ENCODE measurements at regions not wholly inside any gene's neighbourhood (a gene's known extent, or its start where the extent isn't known, plus 50 kb on each side); places are given as distances from the start of the nearest gene placed in this dataset.
"Not testable (repeated sequence)": the region's sequence is repeated elsewhere in the genome, so short reads cannot be mapped to it uniquely, and the experiment has no call there.

DNA sequence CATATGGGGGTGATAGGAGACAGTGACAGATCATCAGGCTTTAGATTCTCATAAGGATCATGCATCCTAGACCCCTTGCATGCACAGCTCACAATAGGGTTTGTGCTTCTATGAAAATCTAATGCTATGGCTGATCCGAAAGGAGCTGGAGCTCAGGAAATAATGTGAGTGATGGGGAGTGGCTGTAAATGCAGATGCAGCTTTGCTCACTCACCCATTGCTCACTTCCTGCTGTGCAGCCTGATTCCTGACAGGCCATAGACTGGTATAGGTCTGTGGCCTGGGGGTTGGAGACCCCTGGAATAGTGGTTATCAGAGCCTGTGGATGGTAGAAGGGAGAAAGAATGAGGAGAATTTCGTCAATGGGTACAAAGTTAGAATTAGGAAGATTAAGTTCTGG, 2751.1 kb downstream of the ARAP2 start:
- intact Hi-C loops (cut with micrococcal nuclease; ENCODE audit: unreplicated experiment) = no loop called here
- BruUV-seq (replicated peaks) = no TSS peak

DNA sequence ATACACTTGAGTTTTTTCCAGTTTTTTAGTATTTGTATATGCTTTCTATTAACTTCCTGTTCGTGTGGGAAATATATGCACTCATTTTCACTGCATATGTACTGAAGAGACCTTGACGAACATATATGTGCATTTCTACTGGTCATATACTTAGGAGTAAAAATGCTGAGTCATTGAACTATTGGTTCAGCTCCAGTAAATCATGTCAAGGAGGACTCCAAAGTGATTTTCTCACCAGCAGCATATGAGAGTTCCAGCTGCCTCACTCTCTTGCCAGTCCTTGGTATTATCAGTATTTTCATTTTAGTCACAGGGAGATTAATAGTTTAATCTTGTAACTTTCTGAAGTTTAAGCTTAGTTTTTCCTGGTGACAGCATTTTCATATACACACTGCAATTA, 2750.2 kb downstream of the ARAP2 start:
- DNase-seq (ENCODE audit: low spot score) = no peak
- no peak for TF ChIP-seq EZH2phosphoT487 (IDR thresholded peaks at IDR 0.05; ENCODE audit: borderline replicate concordance, low read depth, low read length)
- TF ChIP-seq, protein P1, sequence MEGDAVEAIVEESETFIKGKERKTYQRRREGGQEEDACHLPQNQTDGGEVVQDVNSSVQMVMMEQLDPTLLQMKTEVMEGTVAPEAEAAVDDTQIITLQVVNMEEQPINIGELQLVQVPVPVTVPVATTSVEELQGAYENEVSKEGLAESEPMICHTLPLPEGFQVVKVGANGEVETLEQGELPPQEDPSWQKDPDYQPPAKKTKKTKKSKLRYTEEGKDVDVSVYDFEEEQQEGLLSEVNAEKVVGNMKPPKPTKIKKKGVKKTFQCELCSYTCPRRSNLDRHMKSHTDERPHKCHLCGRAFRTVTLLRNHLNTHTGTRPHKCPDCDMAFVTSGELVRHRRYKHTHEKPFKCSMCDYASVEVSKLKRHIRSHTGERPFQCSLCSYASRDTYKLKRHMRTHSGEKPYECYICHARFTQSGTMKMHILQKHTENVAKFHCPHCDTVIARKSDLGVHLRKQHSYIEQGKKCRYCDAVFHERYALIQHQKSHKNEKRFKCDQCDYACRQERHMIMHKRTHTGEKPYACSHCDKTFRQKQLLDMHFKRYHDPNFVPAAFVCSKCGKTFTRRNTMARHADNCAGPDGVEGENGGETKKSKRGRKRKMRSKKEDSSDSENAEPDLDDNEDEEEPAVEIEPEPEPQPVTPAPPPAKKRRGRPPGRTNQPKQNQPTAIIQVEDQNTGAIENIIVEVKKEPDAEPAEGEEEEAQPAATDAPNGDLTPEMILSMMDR (conservative IDR thresholded peaks at IDR 0.05; ENCODE audit: low read length) = no peak
- Histone ChIP-seq H2AFZ (ENCODE audit: low read length) (no peak overlapping the region), H3K4me1 (ENCODE audit: insufficient read depth, low read length, poor library complexity, severe bottlenecking) (no peaks in the 10 kb centered on the region), H3K4me2 (ENCODE audit: low read length) (no peak overlapping the region), H3K79me2 (ENCODE audit: insufficient read depth, low read depth, low read length) (no peaks in the 10 kb centered on the region), H3K36me3 (ENCODE audit: insufficient read depth, low read length) (no peaks in the 10 kb centered on the region), H4K20me1 (ENCODE audit: insufficient read depth, low read length) (no peaks in the 10 kb centered on the region), H3K9me2 (ENCODE audit: insufficient read depth, low read length) (no peaks in the 10 kb centered on the region), H3K9me3 (ENCODE audit: low read length) (no peaks in the 10 kb centered on the region), H3K4me3 (ENCODE audit: low read depth, low read length, poor library complexity, severe bottlenecking) (no peak overlapping the region), H3K27ac (ENCODE audit: low read depth, low read length, poor library complexity, severe bottlenecking) (no peak overlapping the region)
- ChIA-PET CTCF (ENCODE audit: unreplicated experiment) (no interaction called here), POLR2A (no interaction called here)
- intact Hi-C loops (cut with micrococcal nuclease; ENCODE audit: unreplicated experiment) = no loop called here
- no TSS peak for BruUV-seq (replicated peaks)

More for the DNA sequence above, 2751.1 kb downstream of the ARAP2 start:
- no peak for TF ChIP-seq EZH2phosphoT487 (IDR thresholded peaks at IDR 0.05; ENCODE audit: borderline replicate concordance, low read depth, low read length)
- TF ChIP-seq, protein P1 (conservative IDR thresholded peaks at IDR 0.05; ENCODE audit: low read length) = no peak
- no peak overlapping the region for H3K27ac ChIP-seq (ENCODE audit: low read depth, low read length, poor library complexity, severe bottlenecking)
- H3K79me2 ChIP-seq (ENCODE audit: insufficient read depth, low read depth, low read length) = no peaks in the 10 kb centered on the region
- CTCF ChIA-PET (ENCODE audit: unreplicated experiment) = no interaction called here
- H3K36me3 ChIP-seq (ENCODE audit: insufficient read depth, low read length) = no peaks in the 10 kb centered on the region
- no peak for DNase-seq (ENCODE audit: low spot score)
- H3K9me3 ChIP-seq (ENCODE audit: low read length) = no peaks in the 10 kb centered on the region
- no peak overlapping the region for H3K4me2 ChIP-seq (ENCODE audit: low read length)
- no peaks in the 10 kb centered on the region for H4K20me1 ChIP-seq (ENCODE audit: insufficient read depth, low read length)
- POLR2A ChIA-PET = no interaction called here
- no peak overlapping the region for H2AFZ ChIP-seq (ENCODE audit: low read length)
- H3K9me2 ChIP-seq (ENCODE audit: insufficient read depth, low read length) = no peaks in the 10 kb centered on the region
- no peaks in the 10 kb centered on the region for H3K4me1 ChIP-seq (ENCODE audit: insufficient read depth, low read length, poor library complexity, severe bottlenecking)
- H3K4me3 ChIP-seq (ENCODE audit: low read depth, low read length, poor library complexity, severe bottlenecking) = no peak overlapping the region

DNA sequence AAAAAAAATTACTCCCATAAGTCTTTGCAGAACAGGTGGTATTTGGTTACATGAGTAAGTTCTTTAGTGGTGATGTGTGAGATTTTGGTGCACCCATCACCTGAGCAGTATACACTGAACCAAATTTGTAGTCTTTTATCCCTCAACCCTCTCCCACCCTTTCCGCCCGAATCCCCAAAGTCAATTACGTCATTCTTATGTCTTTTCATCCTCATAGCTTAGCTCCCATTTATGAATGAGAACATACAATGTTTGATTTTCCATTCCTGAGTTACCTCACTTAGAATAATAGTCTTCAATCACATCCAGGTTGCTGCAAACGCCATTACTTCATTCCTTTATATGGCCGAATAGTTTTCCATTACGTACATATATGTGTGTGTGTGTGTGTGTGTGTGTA, 2742.7 kb downstream of the ARAP2 start:
- H3K36me3 ChIP-seq (ENCODE audit: insufficient read depth, low read length); H2AFZ ChIP-seq (ENCODE audit: low read length); DNase-seq (ENCODE audit: low spot score); BruUV-seq (replicated peaks); H3K4me2 ChIP-seq (ENCODE audit: low read length); H3K79me2 ChIP-seq (ENCODE audit: insufficient read depth, low read depth, low read length); H3K9me2 ChIP-seq (ENCODE audit: insufficient read depth, low read length); POLR2A ChIA-PET; intact Hi-C loops (cut with micrococcal nuclease; ENCODE audit: unreplicated experiment); H3K4me1 ChIP-seq (ENCODE audit: insufficient read depth, low read length, poor library complexity, severe bottlenecking); H4K20me1 ChIP-seq (ENCODE audit: insufficient read depth, low read length); H3K27ac ChIP-seq (ENCODE audit: low read depth, low read length, poor library complexity, severe bottlenecking); H3K4me3 ChIP-seq (ENCODE audit: low read depth, low read length, poor library complexity, severe bottlenecking); H3K9me3 ChIP-seq (ENCODE audit: low read length); CTCF ChIA-PET (ENCODE audit: unreplicated experiment): not testable (repeated sequence)
